GM12891 (cell line): ENCODE measurements at regions not wholly inside any gene's neighbourhood (a gene's known extent, or its start where the extent isn't known, plus 50 kb on each side); places are given as distances from the start of the nearest gene placed in this dataset.

Experiments
- DNase-seq: peaks from one replicate; pipeline ENCODE4 v3.0.0; 2011; ENCODE audit warnings: low spot score; ENCODE audit not compliant: insufficient read length
- FAIRE-seq: peaks from 2 replicates; lab custom pipeline; 2011; peaks lifted over from hg19 to GRCh38; lab: Jason Lieb, UNC
- PAX5 ChIP-seq: IDR thresholded peaks from 2 replicates; pipeline ENCODE4 v1.6.1; 2011; ENCODE audit warnings: low read length, moderate library complexity, mild to moderate bottlenecking; ENCODE audit not compliant: insufficient read depth, severe bottlenecking
- POLR2A ChIP-seq: IDR thresholded peaks from 2 replicates; pipeline ENCODE4 v1.6.1; 2011; ENCODE audit warnings: low read depth, low read length, control low read depth
- POLR2AphosphoS5 ChIP-seq: IDR thresholded peaks from 2 replicates; pipeline ENCODE4 v1.6.1; 2011; ENCODE audit warnings: low read depth, low read length, control low read depth
- POU2F2 ChIP-seq: IDR thresholded peaks from 2 replicates; pipeline ENCODE4 v1.6.1; 2011; ENCODE audit warnings: low read depth, mild to moderate bottlenecking, control low read depth, low read length, moderate library complexity
- SPI1 ChIP-seq: IDR thresholded peaks from 2 replicates; pipeline ENCODE4 v1.6.1; 2011; ENCODE audit warnings: low read depth, low read length, control low read depth
- TAF1 ChIP-seq: IDR thresholded peaks from 2 replicates; pipeline ENCODE4 v1.6.1; 2011; ENCODE audit warnings: low read depth, low read length, control low read depth

DNA sequence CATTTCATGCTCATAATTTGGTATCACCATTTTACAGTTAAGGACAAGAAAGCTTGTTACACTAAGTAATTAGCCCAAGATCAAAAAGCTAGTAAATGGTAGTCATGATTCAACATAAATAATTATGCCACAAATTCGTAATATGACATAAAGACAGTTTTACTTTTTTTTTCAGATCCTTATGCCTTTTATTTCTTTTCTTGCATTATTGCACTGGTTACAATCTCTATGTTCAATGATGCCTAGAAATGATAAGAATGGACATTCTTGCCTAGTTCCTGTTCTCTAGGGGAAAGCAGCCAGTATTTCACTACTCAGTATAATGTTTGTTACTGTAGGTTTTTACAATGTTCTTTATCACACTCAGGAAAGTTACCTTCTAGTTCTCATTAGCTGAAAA is 106.4 kb upstream of the ARHGAP5 start:
- DNase-seq (no peak), FAIRE-seq (no peak)
- no peak for TF ChIP-seq SPI1
- TF ChIP-seq POU2F2: no peak
- TF ChIP-seq POLR2AphosphoS5: no peak
- no peak for TF ChIP-seq TAF1
- TF ChIP-seq POLR2A: no peak
- no peak for TF ChIP-seq PAX5

- no peak for DNase-seq
- no peak for FAIRE-seq
- TF ChIP-seq SPI1 (no peak), POLR2AphosphoS5 (no peak), POLR2A (no peak), POU2F2 (no peak), TAF1 (no peak), PAX5 (no peak)
These were observed 105.5 kb upstream of the ARHGAP5 start for GRCh38 chr14:31971612-31972011.

GRCh38 chr14:31977001-31977556 is 100.0 kb upstream of the ARHGAP5 start:
- no peak for TF ChIP-seq POLR2A
- no peak for TF ChIP-seq SPI1
- TF ChIP-seq POLR2AphosphoS5: no peak
- TF ChIP-seq POU2F2: no peak
- TF ChIP-seq TAF1: no peak
- TF ChIP-seq PAX5: no peak
- FAIRE-seq (no peak), DNase-seq (no peak)

GRCh38 chr14:31978423-31978822 is 98.7 kb upstream of the ARHGAP5 start:
- TF ChIP-seq POLR2A (no peak), PAX5 (no peak), POU2F2 (no peak)
- no peak for DNase-seq
- FAIRE-seq: no peak

GRCh38 chr14:31982642-31983041 is 94.5 kb upstream of the ARHGAP5 start:
- DNase-seq: no peak
- no peak for TF ChIP-seq TAF1
- TF ChIP-seq POU2F2: no peak
- TF ChIP-seq POLR2A: no peak
- no peak for TF ChIP-seq POLR2AphosphoS5
- TF ChIP-seq SPI1: no peak
- TF ChIP-seq PAX5: no peak
- FAIRE-seq: no peak

GRCh38 chr14:31986405-31986804 is 90.7 kb upstream of the ARHGAP5 start:
- TF ChIP-seq PAX5: no peak
- TF ChIP-seq POU2F2: no peak
- no peak for TF ChIP-seq TAF1
- TF ChIP-seq SPI1: no peak
- no peak for TF ChIP-seq POLR2AphosphoS5
- TF ChIP-seq POLR2A: no peak
- FAIRE-seq (no peak), DNase-seq (no peak)

DNA sequence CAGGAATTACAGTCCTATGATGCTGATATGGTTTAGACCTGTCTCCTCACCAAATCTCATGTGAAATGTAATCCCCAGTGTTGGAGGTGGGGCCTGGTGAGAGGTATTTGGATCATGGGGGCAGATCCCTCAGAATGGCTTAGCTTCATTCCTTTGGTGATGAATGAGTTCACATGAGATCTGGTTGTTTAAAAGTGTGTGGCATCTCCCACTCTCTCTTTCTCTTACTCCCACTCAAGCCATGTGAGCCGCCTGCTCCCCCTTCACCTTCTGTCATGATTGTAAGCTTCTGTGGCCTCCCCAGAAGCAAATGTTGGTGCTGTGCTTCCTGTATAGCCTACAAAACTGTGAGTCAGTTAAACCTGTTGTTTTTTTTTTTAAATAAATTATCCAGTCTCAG is 89.4 kb upstream of the ARHGAP5 start:
- FAIRE-seq: no peak
- TF ChIP-seq TAF1: no peak
- TF ChIP-seq PAX5: no peak
- TF ChIP-seq POLR2AphosphoS5: no peak
- TF ChIP-seq POU2F2: no peak
- TF ChIP-seq SPI1: no peak
- no peak for TF ChIP-seq POLR2A

DNA sequence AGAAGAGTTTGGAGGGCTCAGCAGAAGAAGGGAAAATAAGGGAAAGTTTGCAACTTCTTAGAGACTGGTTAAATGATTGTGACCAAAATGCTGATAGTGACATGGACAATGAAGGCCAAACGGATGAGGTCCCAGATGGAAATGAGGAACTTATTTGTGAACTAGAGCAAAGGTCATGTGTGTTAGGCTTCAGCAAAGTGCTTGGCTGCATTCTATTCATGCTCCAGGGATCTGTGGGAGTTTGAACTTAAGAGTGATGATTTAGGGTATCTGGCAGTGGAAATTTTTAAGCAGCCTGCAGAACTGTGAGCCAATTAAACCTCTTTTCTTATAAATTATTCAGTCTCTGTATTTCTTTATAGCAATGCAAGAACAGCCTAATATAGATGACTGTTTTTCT is 88.9 kb upstream of the ARHGAP5 start:
- FAIRE-seq (no peak), DNase-seq (no peak)
- no peak for TF ChIP-seq PAX5
- TF ChIP-seq POLR2A: no peak
- no peak for TF ChIP-seq POU2F2
- TF ChIP-seq SPI1: no peak
- no peak for TF ChIP-seq POLR2AphosphoS5
- no peak for TF ChIP-seq TAF1

More for the DNA sequence above, 89.4 kb upstream of the ARHGAP5 start:
- no peak for DNase-seq

GRCh38 chr14:31990183-31990857 is 86.8 kb upstream of the ARHGAP5 start:
- DNase-seq: no peak
- FAIRE-seq: no peak
- no peak for TF ChIP-seq SPI1

DNA sequence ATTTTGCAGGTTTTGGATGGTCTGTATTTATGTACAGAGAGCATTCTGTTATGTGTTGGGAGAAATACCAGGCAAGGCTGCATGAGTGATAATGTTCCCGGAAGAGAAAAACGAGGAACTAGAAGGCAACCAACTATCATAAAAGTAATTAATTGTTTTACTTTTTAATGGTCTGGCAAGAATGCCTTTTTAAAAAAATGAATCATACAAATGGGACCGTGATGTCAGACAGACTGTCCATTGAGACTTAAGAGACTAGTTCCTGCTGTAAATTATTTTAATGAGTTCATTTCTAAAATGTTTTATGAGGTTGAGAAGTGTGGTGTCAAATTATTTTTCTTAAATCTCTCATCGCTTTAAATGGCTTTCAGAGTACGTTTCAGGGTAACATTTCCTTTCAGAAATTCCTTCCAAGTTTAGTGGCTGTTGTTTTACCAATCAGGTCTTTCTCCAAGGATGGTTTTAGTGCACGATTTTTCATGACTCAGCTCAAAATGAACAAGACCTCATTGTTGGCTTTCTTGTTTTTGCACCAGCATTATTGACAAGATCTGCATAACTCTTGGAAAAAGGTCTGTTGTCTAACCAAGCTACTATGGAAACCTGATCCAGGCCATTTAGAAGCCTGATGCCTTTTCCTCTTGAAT is 86.1 kb upstream of the ARHGAP5 start:
- FAIRE-seq (no peak), DNase-seq (no peak)
- TF ChIP-seq POLR2AphosphoS5 (no peak), POU2F2 (no peak), POLR2A (no peak), SPI1 (no peak), PAX5 (no peak), TAF1 (no peak)
